PC-3 (cell line): ENCODE measurements at regions not wholly inside any gene's neighbourhood (a gene's known extent, or its start where the extent isn't known, plus 50 kb on each side); places are given as distances from the start of the nearest gene placed in this dataset.

Experiments used
- ATAC-seq: fragments of 200-7000 bp; cut with Tn5 transposase; 2 replicates; pipeline ENCODE4 v1.9.1; 2020; ENCODE audit warnings: mild to moderate bottlenecking, moderate library complexity
- BruUV-seq: library from RNA; stranded (reverse); fragments of 400-500 nt; replicated peaks from 2 replicates; lab custom pipeline; 2021; lab: Mats Ljungman, UMichigan
- CTCF ChIA-PET: fragments of 300-600 bp; sonication (Branson Sonifier 250); formaldehyde crosslinking; loops from one replicate; lab custom pipeline; 2022; ENCODE audit warnings: antibody characterized with exemption; lab: Charles Lee
- POLR2A ChIA-PET: fragments of 300-600 bp; sonication (Branson Sonifier 250); formaldehyde crosslinking; loops from one replicate; lab custom pipeline; 2022; ENCODE audit warnings: antibody characterized with exemption; ENCODE audit not compliant: unreplicated experiment; lab: Charles Lee
- DNase-seq: peaks from one replicate; pipeline ENCODE4 v3.0.0-alpha.2; 2015
- H2AFZ ChIP-seq: fragments of 300-600 bp; sonication (generic); 2 replicates; pipeline ENCODE4 v1.6.0; 2016; ENCODE audit warnings: antibody characterized with exemption, low read length
- H3F3A ChIP-seq: fragments of 300-600 bp; sonication (generic); one replicate; pipeline ENCODE4 v1.6.0; 2017; ENCODE audit warnings: antibody characterized with exemption, low read length, control low read depth, mild to moderate bottlenecking; ENCODE audit not compliant: unreplicated experiment
- H3K27ac ChIP-seq: fragments of 300-600 bp; sonication (generic); 2 replicates; pipeline ENCODE4 v1.5.1; 2016; ENCODE audit warnings: mild to moderate bottlenecking, low read length
- H3K27me3 ChIP-seq: fragments of 300-600 bp; sonication (generic); 2 replicates; pipeline ENCODE4 v1.6.1; 2016; ENCODE audit warnings: low read length, mixed read lengths
- H3K36me3 ChIP-seq: fragments of 300-600 bp; sonication (generic); 2 replicates; pipeline ENCODE4 v1.6.1; 2016; ENCODE audit warnings: low read depth, mixed run types, low read length, mixed read lengths
- H3K4me1 ChIP-seq: fragments of 300-600 bp; sonication (generic); 2 replicates; pipeline ENCODE4 v1.5.1; 2016; ENCODE audit warnings: low read length; ENCODE audit not compliant: insufficient read depth
- H3K4me2 ChIP-seq: fragments of 300-600 bp; sonication (generic); 2 replicates; pipeline ENCODE4 v1.6.0; 2016; ENCODE audit warnings: low read length
- H3K4me3 ChIP-seq: fragments of 300-600 bp; sonication (generic); 2 replicates; pipeline ENCODE4 v1.5.1; 2016; ENCODE audit warnings: mild to moderate bottlenecking, low read length, mixed read lengths
- H3K79me2 ChIP-seq: fragments of 300-600 bp; sonication (generic); 2 replicates; pipeline ENCODE4 v1.6.1; 2017; ENCODE audit warnings: low read length, mixed read lengths
- H3K9ac ChIP-seq: fragments of 300-600 bp; sonication (generic); 2 replicates; pipeline ENCODE4 v1.6.0; 2016; ENCODE audit warnings: mild to moderate bottlenecking, low read length
- H3K9me2 ChIP-seq: fragments of 300-600 bp; sonication (generic); replicated peaks from 2 replicates; pipeline ENCODE4 v1.6.1; 2016; ENCODE audit warnings: mixed run types, low read length, mixed read lengths
- H3K9me3 ChIP-seq: fragments of 300-600 bp; sonication (generic); 2 replicates; pipeline ENCODE4 v1.6.1; 2016; ENCODE audit warnings: low read length, mixed read lengths
- H4K20me1 ChIP-seq: fragments of 300-600 bp; sonication (generic); 2 replicates; pipeline ENCODE4 v1.6.1; 2016; ENCODE audit warnings: low read length, mixed read lengths
- CTCF ChIP-seq: fragments of 300-600 bp; sonication (generic); conservative IDR thresholded peaks from 2 replicates; pipeline ENCODE4 v1.5.1; 2017; ENCODE audit warnings: antibody characterized with exemption, low read depth, mild to moderate bottlenecking, low read length
- EZH2 ChIP-seq: fragments of 300-600 bp; sonication (generic); IDR thresholded peaks from one replicate; pipeline ENCODE4 v1.6.1; 2017; ENCODE audit warnings: antibody characterized with exemption, mild to moderate bottlenecking, low read length; ENCODE audit not compliant: unreplicated experiment
- EZH2phosphoT487 ChIP-seq: fragments of 300-600 bp; sonication (generic); IDR thresholded peaks from 2 replicates; pipeline ENCODE4 v1.6.1; 2018; ENCODE audit warnings: mild to moderate bottlenecking, antibody characterized with exemption, low read length, borderline replicate concordance
- intact Hi-C: fragments of 100-400 bp; cut with micrococcal nuclease; formaldehyde crosslinking; loops from 2 replicates; pipeline ENCODE4 v1.9.0; 2023

- Histone ChIP-seq H3F3A (no peaks in the 10 kb centered on the region), H3K27ac (no peak overlapping the region), H3K9ac (no peak overlapping the region), H3K79me2 (no peaks in the 10 kb centered on the region), H3K4me2 (no peak overlapping the region), H3K36me3 (no peaks in the 10 kb centered on the region), H3K9me2 (no peaks in the 10 kb centered on the region), H3K4me3 (no peak overlapping the region), H3K27me3 (no peaks in the 10 kb centered on the region), H2AFZ (no peak overlapping the region), H3K4me1 (peaks cover 8% of the 10 kb centered on the region), H4K20me1 (no peaks in the 10 kb centered on the region), H3K9me3 (no peaks in the 10 kb centered on the region)
- no peak for ATAC-seq
- no TSS peak for BruUV-seq
- no peak for DNase-seq
- intact Hi-C loops: no loop called here
- CTCF ChIA-PET: no interaction called here
- TF ChIP-seq CTCF: no peak
- no peak for TF ChIP-seq EZH2phosphoT487
- no peak for TF ChIP-seq EZH2
- POLR2A ChIA-PET: no interaction called here
These were observed 98.8 kb upstream of the EGFL6 start for GRCh38 chrX:13470685-13470977.

- Histone ChIP-seq H3K27me3 (no peaks in the 10 kb centered on the region), H2AFZ (no peak overlapping the region), H3F3A (no peaks in the 10 kb centered on the region), H3K9ac (no peak overlapping the region), H3K27ac (peak overlapping the region; percentile 39; the same call in 1 of the 2 replicates), H3K36me3 (no peaks in the 10 kb centered on the region), H3K9me2 (no peaks in the 10 kb centered on the region), H3K4me3 (no peak overlapping the region), H4K20me1 (no peaks in the 10 kb centered on the region), H3K4me2 (peak overlapping the region; percentile 28; the same call in 1 of the 2 replicates), H3K9me3 (no peaks in the 10 kb centered on the region), H3K4me1 (peaks cover 8% of the 10 kb centered on the region), H3K79me2 (no peaks in the 10 kb centered on the region)
- DNase-seq: peak; percentile 58
- TF ChIP-seq EZH2: no peak
- TF ChIP-seq EZH2phosphoT487: no peak
- TF ChIP-seq CTCF: no peak
- BruUV-seq: no TSS peak
- ATAC-seq: peak; percentile 46; the same call in 1 of the 2 replicates
- intact Hi-C loops: no loop called here
- POLR2A ChIA-PET: no interaction called here
- CTCF ChIA-PET: no interaction called here
These were observed 99.3 kb upstream of the EGFL6 start for GRCh38 chrX:13469963-13470684.

GRCh38 chrX:13468096-13468495 is 101.3 kb upstream of the EGFL6 start:
- Histone ChIP-seq H3K4me1 (peaks cover 18% of the 10 kb centered on the region), H3K9me2 (no peaks in the 10 kb centered on the region), H3K4me3 (no peak overlapping the region), H3K36me3 (no peaks in the 10 kb centered on the region), H3K79me2 (no peaks in the 10 kb centered on the region), H3K9ac (no peak overlapping the region), H3K27ac (no peak overlapping the region), H3K9me3 (no peaks in the 10 kb centered on the region), H3K4me2 (no peak overlapping the region), H2AFZ (no peak overlapping the region), H3F3A (no peaks in the 10 kb centered on the region), H4K20me1 (no peaks in the 10 kb centered on the region), H3K27me3 (no peaks in the 10 kb centered on the region)
- ChIA-PET POLR2A (no interaction called here), CTCF (no interaction called here)
- DNase-seq: no peak
- BruUV-seq: no TSS peak
- TF ChIP-seq CTCF (no peak), EZH2phosphoT487 (no peak), EZH2 (no peak)
- no peak for ATAC-seq
- intact Hi-C loops: no loop called here
